SK-N-MC (cell line): ENCODE measurements at regions not wholly inside any gene's neighbourhood (a gene's known extent, or its start where the extent isn't known, plus 50 kb on each side); places are given as distances from the start of the nearest gene placed in this dataset.

Experiments
- DNase-seq: peaks from one replicate; pipeline ENCODE4 v3.0.0-alpha.2; 2011; ENCODE audit warnings: low read depth, low spot score
- H3K27ac ChIP-seq: fragments of 200-600 bp; sonication (generic); 2 replicates; pipeline ENCODE4 v1.5.1; 2016; ENCODE audit warnings: mixed run types
- H3K36me3 ChIP-seq: fragments of 200-600 bp; sonication (generic); 2 replicates; pipeline ENCODE4 v1.6.1; 2017; ENCODE audit warnings: antibody characterized with exemption, low read length, mixed read lengths; ENCODE audit not compliant: insufficient read depth
- H3K4me3 ChIP-seq: fragments of 200-600 bp; sonication (generic); 2 replicates; pipeline ENCODE4 v1.5.1; 2016
- H3K9ac ChIP-seq: fragments of 200-600 bp; sonication (generic); 2 replicates; pipeline ENCODE4 v1.8.0; 2017; ENCODE audit warnings: mixed run types, mixed read lengths; ENCODE audit not compliant: insufficient read length
- H3K9me3 ChIP-seq: fragments of 200-600 bp; sonication (generic); 2 replicates; pipeline ENCODE4 v1.6.1; 2017; ENCODE audit warnings: low read depth, mild to moderate bottlenecking, antibody characterized with exemption, low read length, moderate library complexity, mixed read lengths
- EZH2 ChIP-seq: fragments of 200-600 bp; sonication (generic); IDR thresholded peaks from one replicate; pipeline ENCODE4 v1.6.1; 2017; ENCODE audit warnings: antibody characterized with exemption
- FOXP2 ChIP-seq: optimal IDR thresholded peaks from 2 replicates; pipeline ENCODE3; 2011; ENCODE audit warnings: mild to moderate bottlenecking, moderate library complexity; ENCODE audit not compliant: insufficient read depth; ENCODE audit errors: extremely low read length, control extremely low read depth
- POLR2AphosphoS5 ChIP-seq: IDR thresholded peaks from 2 replicates; pipeline ENCODE4 v1.6.1; 2012; ENCODE audit warnings: mild to moderate bottlenecking, low read depth, low read length, borderline replicate concordance

- Histone ChIP-seq H3K9ac (no peak overlapping the region), H3K9me3 (no peaks in the 10 kb centered on the region), H3K36me3 (no peaks in the 10 kb centered on the region), H3K27ac (no peak overlapping the region), H3K4me3 (no peak overlapping the region)
- TF ChIP-seq FOXP2, result no peak
- TF ChIP-seq EZH2, result no peak
- TF ChIP-seq POLR2AphosphoS5, result no peak
- no peak for DNase-seq
Measured at GRCh38 chr2:147097747-147098146, 747.1 kb upstream of the ACVR2A start.

GRCh38 chr2:147096671-147097070 lies 748.2 kb upstream of the ACVR2A start:
- Histone ChIP-seq H3K4me3 (no peak overlapping the region), H3K27ac (no peak overlapping the region), H3K9ac (no peak overlapping the region), H3K36me3 (no peaks in the 10 kb centered on the region), H3K9me3 (no peaks in the 10 kb centered on the region)
- no peak for TF ChIP-seq EZH2
- no peak for TF ChIP-seq FOXP2
- no peak for TF ChIP-seq POLR2AphosphoS5
- no peak for DNase-seq

GRCh38 chr2:147095376-147095775 lies 749.5 kb upstream of the ACVR2A start:
- Histone ChIP-seq H3K4me3 (no peak overlapping the region), H3K27ac (no peak overlapping the region), H3K9me3 (no peaks in the 10 kb centered on the region), H3K9ac (no peak overlapping the region), H3K36me3 (no peaks in the 10 kb centered on the region)
- TF ChIP-seq POLR2AphosphoS5, result no peak
- TF ChIP-seq FOXP2, result no peak
- no peak for TF ChIP-seq EZH2
- no peak for DNase-seq

- no peak for DNase-seq
- H3K36me3 ChIP-seq, result no peaks in the 10 kb centered on the region
Measured at GRCh38 chr2:147094077-147094476, 750.8 kb upstream of the ACVR2A start.

GRCh38 chr2:147092266-147092665 lies 752.6 kb upstream of the ACVR2A start:
- no peak overlapping the region for H3K27ac ChIP-seq
- H3K4me3 ChIP-seq, result no peak overlapping the region
- DNase-seq, result no peak
- no peaks in the 10 kb centered on the region for H3K9me3 ChIP-seq
- no peak for TF ChIP-seq FOXP2
- no peak for TF ChIP-seq EZH2
- no peak for TF ChIP-seq POLR2AphosphoS5
- no peak overlapping the region for H3K9ac ChIP-seq
- H3K36me3 ChIP-seq, result no peaks in the 10 kb centered on the region

More at GRCh38 chr2:147094077-147094476, 750.8 kb upstream of the ACVR2A start:
- Histone ChIP-seq H3K4me3 (no peak overlapping the region), H3K27ac (no peak overlapping the region), H3K9me3 (no peaks in the 10 kb centered on the region), H3K9ac (no peak overlapping the region)
- TF ChIP-seq EZH2 (no peak), FOXP2 (no peak)

GRCh38 chr2:147091448-147091847 lies 753.4 kb upstream of the ACVR2A start:
- Histone ChIP-seq H3K4me3 (no peak overlapping the region), H3K27ac (no peak overlapping the region), H3K36me3 (no peaks in the 10 kb centered on the region), H3K9me3 (no peaks in the 10 kb centered on the region), H3K9ac (no peak overlapping the region)
- TF ChIP-seq FOXP2 (no peak), POLR2AphosphoS5 (no peak), EZH2 (no peak)
- DNase-seq, result no peak

- no peaks in the 10 kb centered on the region for H3K9me3 ChIP-seq
- no peak for TF ChIP-seq FOXP2
- TF ChIP-seq POLR2AphosphoS5, result no peak
- no peaks in the 10 kb centered on the region for H3K36me3 ChIP-seq
- no peak overlapping the region for H3K27ac ChIP-seq
- H3K9ac ChIP-seq, result no peak overlapping the region
- H3K4me3 ChIP-seq, result no peak overlapping the region
- no peak for DNase-seq
Measured at GRCh38 chr2:147088871-147089270, 756.0 kb upstream of the ACVR2A start.

GRCh38 chr2:147086715-147087114 lies 758.1 kb upstream of the ACVR2A start:
- H3K4me3 ChIP-seq, result no peak overlapping the region
- H3K9me3 ChIP-seq, result no peaks in the 10 kb centered on the region
- H3K27ac ChIP-seq, result no peak overlapping the region
- no peaks in the 10 kb centered on the region for H3K36me3 ChIP-seq
- no peak for TF ChIP-seq EZH2
- no peak for TF ChIP-seq POLR2AphosphoS5
- no peak for TF ChIP-seq FOXP2
- DNase-seq, result no peak
- H3K9ac ChIP-seq, result no peak overlapping the region

- no peak overlapping the region for H3K9ac ChIP-seq
- H3K4me3 ChIP-seq, result no peak overlapping the region
- TF ChIP-seq EZH2, result no peak
- no peak for TF ChIP-seq POLR2AphosphoS5
- TF ChIP-seq FOXP2, result no peak
- no peak for DNase-seq
- no peaks in the 10 kb centered on the region for H3K9me3 ChIP-seq
- no peak overlapping the region for H3K27ac ChIP-seq
- no peaks in the 10 kb centered on the region for H3K36me3 ChIP-seq
Measured at GRCh38 chr2:147083664-147084063, 761.2 kb upstream of the ACVR2A start.
